ENCODE measurements at regions not wholly inside any gene's neighbourhood (a gene's known extent, or its start where the extent isn't known, plus 50 kb on each side); places are given as distances from the start of the nearest gene placed in this dataset.

DNA sequence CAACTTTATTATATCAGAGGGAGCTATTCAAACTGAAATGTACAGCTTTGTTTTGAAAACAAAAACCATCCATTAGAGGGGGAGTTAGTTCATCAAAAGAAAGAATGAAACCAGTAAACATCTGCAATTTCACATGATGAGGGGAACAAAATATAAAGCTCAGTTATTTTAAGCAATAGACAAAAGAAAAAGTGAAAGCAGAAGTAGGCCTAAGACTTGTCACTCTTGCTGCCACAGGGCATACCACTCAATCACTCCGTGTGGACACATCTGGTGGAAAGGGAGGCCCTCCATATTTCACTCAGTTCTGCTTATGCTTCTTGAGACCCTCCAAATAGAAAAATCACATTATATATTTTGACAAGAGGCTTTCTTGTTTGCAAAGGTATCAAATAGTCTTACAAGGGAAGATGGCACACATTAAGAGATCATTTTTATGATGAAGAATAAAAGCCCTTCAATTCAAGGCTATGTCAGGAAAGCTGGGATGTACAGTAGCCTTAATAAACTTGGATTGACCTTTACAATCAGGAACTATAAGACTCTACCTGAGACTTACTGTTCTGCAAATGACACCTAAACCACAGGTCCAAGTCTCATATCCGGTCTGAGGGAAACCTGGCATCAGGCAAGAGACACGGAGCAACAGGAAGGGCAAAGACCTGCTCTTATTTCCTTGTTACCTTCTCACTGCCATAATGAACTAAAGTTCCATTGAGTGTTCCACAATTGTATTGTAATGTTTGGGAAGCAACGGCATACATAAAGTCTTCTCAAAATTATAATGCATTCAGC, 222.5 kb upstream of the GRIP1 start:
- Mint-ChIP-seq H3K27me3 (ENCODE audit: insufficient read depth, low read depth, poor library complexity) (no peaks in the 10 kb centered on the region), H3K9me3 (no peaks in the 10 kb centered on the region), H3K27ac (no peak overlapping the region), H3K4me3 (no peak overlapping the region), H3K36me3 (ENCODE audit: low read depth) (no peaks in the 10 kb centered on the region), H3K4me1 (peaks cover 26% of the 10 kb centered on the region)
- DNase-seq (ENCODE audit: low spot score) (no peak), ATAC-seq (no peak)
- H3K27me3 ChIP-seq (ENCODE audit: insufficient read depth), result no peaks in the 10 kb centered on the region
- H2AFZ ChIP-seq, result no peak overlapping the region
- TF ChIP-seq EZH2 (IDR thresholded peaks at IDR 0.05; ENCODE audit: low read depth, unreplicated experiment), result no peak
- no peak for TF ChIP-seq JUNB (IDR thresholded peaks at IDR 0.05; ENCODE audit: unreplicated experiment)
- TF ChIP-seq, protein P1, sequence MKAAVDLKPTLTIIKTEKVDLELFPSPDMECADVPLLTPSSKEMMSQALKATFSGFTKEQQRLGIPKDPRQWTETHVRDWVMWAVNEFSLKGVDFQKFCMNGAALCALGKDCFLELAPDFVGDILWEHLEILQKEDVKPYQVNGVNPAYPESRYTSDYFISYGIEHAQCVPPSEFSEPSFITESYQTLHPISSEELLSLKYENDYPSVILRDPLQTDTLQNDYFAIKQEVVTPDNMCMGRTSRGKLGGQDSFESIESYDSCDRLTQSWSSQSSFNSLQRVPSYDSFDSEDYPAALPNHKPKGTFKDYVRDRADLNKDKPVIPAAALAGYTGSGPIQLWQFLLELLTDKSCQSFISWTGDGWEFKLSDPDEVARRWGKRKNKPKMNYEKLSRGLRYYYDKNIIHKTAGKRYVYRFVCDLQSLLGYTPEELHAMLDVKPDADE (IDR thresholded peaks at IDR 0.05), result no peak
- no peak for TF ChIP-seq EZH2phosphoT487 (IDR thresholded peaks at IDR 0.05; ENCODE audit: unreplicated experiment)
- TF ChIP-seq NANOG (IDR thresholded peaks at IDR 0.05; ENCODE audit: borderline replicate concordance), result no peak
- TF ChIP-seq, protein P2, sequence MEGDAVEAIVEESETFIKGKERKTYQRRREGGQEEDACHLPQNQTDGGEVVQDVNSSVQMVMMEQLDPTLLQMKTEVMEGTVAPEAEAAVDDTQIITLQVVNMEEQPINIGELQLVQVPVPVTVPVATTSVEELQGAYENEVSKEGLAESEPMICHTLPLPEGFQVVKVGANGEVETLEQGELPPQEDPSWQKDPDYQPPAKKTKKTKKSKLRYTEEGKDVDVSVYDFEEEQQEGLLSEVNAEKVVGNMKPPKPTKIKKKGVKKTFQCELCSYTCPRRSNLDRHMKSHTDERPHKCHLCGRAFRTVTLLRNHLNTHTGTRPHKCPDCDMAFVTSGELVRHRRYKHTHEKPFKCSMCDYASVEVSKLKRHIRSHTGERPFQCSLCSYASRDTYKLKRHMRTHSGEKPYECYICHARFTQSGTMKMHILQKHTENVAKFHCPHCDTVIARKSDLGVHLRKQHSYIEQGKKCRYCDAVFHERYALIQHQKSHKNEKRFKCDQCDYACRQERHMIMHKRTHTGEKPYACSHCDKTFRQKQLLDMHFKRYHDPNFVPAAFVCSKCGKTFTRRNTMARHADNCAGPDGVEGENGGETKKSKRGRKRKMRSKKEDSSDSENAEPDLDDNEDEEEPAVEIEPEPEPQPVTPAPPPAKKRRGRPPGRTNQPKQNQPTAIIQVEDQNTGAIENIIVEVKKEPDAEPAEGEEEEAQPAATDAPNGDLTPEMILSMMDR (conservative IDR thresholded peaks at IDR 0.05; ENCODE audit: low read depth in 2 of 2), result no peak
- TF ChIP-seq POLR2AphosphoS5 (IDR thresholded peaks at IDR 0.05; ENCODE audit: low read depth), result no peak
- TF ChIP-seq, protein P3, sequence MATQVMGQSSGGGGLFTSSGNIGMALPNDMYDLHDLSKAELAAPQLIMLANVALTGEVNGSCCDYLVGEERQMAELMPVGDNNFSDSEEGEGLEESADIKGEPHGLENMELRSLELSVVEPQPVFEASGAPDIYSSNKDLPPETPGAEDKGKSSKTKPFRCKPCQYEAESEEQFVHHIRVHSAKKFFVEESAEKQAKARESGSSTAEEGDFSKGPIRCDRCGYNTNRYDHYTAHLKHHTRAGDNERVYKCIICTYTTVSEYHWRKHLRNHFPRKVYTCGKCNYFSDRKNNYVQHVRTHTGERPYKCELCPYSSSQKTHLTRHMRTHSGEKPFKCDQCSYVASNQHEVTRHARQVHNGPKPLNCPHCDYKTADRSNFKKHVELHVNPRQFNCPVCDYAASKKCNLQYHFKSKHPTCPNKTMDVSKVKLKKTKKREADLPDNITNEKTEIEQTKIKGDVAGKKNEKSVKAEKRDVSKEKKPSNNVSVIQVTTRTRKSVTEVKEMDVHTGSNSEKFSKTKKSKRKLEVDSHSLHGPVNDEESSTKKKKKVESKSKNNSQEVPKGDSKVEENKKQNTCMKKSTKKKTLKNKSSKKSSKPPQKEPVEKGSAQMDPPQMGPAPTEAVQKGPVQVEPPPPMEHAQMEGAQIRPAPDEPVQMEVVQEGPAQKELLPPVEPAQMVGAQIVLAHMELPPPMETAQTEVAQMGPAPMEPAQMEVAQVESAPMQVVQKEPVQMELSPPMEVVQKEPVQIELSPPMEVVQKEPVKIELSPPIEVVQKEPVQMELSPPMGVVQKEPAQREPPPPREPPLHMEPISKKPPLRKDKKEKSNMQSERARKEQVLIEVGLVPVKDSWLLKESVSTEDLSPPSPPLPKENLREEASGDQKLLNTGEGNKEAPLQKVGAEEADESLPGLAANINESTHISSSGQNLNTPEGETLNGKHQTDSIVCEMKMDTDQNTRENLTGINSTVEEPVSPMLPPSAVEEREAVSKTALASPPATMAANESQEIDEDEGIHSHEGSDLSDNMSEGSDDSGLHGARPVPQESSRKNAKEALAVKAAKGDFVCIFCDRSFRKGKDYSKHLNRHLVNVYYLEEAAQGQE (IDR thresholded peaks at IDR 0.05; ENCODE audit: unreplicated experiment), result no peak
- TF ChIP-seq STAT1 (IDR thresholded peaks at IDR 0.05; ENCODE audit: unreplicated experiment), result no peak
- no peak for TF ChIP-seq CREB1 (CRISPR knock-in tag; IDR thresholded peaks at IDR 0.05; ENCODE audit: low read depth)
- TF ChIP-seq, protein P4, sequence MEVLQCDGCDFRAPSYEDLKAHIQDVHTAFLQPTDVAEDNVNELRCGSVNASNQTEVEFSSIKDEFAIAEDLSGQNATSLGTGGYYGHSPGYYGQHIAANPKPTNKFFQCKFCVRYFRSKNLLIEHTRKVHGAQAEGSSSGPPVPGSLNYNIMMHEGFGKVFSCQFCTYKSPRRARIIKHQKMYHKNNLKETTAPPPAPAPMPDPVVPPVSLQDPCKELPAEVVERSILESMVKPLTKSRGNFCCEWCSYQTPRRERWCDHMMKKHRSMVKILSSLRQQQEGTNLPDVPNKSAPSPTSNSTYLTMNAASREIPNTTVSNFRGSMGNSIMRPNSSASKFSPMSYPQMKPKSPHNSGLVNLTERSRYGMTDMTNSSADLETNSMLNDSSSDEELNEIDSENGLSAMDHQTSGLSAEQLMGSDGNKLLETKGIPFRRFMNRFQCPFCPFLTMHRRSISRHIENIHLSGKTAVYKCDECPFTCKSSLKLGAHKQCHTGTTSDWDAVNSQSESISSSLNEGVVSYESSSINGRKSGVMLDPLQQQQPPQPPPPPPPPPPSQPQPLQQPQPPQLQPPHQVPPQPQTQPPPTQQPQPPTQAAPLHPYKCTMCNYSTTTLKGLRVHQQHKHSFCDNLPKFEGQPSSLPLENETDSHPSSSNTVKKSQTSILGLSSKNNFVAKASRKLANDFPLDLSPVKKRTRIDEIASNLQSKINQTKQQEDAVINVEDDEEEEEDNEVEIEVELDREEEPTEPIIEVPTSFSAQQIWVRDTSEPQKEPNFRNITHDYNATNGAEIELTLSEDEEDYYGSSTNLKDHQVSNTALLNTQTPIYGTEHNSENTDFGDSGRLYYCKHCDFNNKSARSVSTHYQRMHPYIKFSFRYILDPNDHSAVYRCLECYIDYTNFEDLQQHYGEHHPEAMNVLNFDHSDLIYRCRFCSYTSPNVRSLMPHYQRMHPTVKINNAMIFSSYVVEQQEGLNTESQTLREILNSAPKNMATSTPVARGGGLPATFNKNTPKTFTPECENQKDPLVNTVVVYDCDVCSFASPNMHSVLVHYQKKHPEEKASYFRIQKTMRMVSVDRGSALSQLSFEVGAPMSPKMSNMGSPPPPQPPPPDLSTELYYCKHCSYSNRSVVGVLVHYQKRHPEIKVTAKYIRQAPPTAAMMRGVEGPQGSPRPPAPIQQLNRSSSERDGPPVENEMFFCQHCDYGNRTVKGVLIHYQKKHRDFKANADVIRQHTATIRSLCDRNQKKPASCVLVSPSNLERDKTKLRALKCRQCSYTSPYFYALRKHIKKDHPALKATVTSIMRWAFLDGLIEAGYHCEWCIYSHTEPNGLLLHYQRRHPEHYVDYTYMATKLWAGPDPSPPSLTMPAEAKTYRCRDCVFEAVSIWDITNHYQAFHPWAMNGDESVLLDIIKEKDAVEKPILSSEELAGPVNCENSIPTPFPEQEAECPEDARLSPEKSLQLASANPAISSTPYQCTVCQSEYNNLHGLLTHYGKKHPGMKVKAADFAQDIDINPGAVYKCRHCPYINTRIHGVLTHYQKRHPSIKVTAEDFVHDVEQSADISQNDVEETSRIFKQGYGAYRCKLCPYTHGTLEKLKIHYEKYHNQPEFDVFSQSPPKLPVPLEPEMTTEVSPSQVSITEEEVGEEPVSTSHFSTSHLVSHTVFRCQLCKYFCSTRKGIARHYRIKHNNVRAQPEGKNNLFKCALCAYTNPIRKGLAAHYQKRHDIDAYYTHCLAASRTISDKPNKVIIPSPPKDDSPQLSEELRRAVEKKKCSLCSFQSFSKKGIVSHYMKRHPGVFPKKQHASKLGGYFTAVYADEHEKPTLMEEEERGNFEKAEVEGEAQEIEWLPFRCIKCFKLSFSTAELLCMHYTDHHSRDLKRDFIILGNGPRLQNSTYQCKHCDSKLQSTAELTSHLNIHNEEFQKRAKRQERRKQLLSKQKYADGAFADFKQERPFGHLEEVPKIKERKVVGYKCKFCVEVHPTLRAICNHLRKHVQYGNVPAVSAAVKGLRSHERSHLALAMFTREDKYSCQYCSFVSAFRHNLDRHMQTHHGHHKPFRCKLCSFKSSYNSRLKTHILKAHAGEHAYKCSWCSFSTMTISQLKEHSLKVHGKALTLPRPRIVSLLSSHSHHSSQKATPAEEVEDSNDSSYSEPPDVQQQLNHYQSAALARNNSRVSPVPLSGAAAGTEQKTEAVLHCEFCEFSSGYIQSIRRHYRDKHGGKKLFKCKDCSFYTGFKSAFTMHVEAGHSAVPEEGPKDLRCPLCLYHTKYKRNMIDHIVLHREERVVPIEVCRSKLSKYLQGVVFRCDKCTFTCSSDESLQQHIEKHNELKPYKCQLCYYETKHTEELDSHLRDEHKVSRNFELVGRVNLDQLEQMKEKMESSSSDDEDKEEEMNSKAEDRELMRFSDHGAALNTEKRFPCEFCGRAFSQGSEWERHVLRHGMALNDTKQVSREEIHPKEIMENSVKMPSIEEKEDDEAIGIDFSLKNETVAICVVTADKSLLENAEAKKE (CRISPR knock-in tag; IDR thresholded peaks at IDR 0.05), result no peak
- TF ChIP-seq ZNF114 (CRISPR knock-in tag; IDR thresholded peaks at IDR 0.05), result no peak
- TF ChIP-seq ZNF331 (CRISPR knock-in tag; IDR thresholded peaks at IDR 0.05; ENCODE audit: low read depth), result no peak
- no peaks in the 10 kb centered on the region for H4K20me1 ChIP-seq (replicated peaks; ENCODE audit: insufficient read depth)
- H3K79me2 ChIP-seq (replicated peaks; ENCODE audit: insufficient read depth), result no peaks in the 10 kb centered on the region
- peaks cover 14% of the 10 kb centered on the region; the same call in 1 of the 2 replicates for H3K4me1 ChIP-seq (ENCODE audit: insufficient read depth)
- no peaks in the 10 kb centered on the region for H3K36me3 ChIP-seq (ENCODE audit: insufficient read depth)
- H3F3A ChIP-seq (replicated peaks; ENCODE audit: low read depth), result no peaks in the 10 kb centered on the region
- H3K9me2 ChIP-seq (ENCODE audit: insufficient read depth), result no peaks in the 10 kb centered on the region
- no peak overlapping the region for H3K4me3 ChIP-seq
- H3K27ac ChIP-seq (ENCODE audit: low read depth), result no peak overlapping the region
- no peak overlapping the region for H3K4me2 ChIP-seq
